HK-2 (cell line): ENCODE measurements at regions not wholly inside any gene's neighbourhood (a gene's known extent, or its start where the extent isn't known, plus 50 kb on each side); places are given as distances from the start of the nearest gene placed in this dataset.
"Not testable (repeated sequence)": the region's sequence is repeated elsewhere in the genome, so short reads cannot be mapped to it uniquely, and the experiment has no call there.

Source experiments
- DNase-seq: peaks from one replicate; pipeline ENCODE4 v3.0.0-alpha.2; 2018; ENCODE audit not compliant: unreplicated experiment

DNA sequence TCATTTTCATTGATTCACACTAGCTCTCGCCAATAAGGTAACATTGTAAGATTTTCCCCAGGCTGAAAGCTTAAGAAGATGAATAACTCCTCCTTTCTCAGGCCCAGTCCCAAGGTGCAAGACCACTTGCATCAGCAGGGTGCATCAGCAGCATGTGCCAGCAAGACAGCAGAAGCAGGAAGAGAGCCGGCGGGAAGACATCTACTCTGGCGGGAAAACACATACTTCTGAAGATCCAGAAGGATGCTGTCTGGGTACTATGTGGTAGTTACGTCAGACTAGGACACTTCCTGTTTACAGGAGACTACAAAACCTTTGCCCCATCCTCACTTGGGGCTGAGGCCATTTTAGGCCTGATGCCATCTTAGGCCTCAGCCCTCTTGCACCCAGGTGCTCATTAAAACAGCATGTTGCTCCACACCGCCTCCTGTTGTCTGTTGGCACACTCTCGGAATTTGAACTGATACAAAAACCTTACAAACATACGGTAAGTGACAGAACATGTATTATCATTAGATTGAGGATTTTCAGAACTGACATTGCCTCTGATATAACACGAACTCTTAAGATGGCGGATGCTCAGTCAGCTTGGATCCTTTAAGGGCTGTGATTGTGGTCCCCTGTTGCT is 886.5 kb upstream of the EPHA5 start:
- DNase-seq, result no peak

DNA sequence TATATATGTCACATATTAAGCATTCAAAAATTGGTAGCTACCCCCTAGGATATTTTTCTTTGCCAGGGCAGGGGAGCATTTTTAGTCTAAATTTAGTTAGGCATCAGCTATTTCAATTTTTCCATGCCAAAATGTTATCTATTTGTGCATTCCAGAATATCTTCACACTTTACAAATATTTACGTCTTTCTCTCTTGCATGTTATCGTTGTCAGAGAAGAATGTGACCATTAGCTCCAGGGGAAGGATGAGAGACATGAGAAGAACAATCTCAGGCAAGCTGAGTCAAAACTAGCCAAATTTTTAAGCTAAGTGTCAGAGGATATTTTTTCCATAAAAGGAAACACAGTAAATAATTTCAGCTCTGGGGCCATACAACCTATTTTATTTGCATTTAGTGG is 885.0 kb upstream of the EPHA5 start:
- no peak for DNase-seq

DNA sequence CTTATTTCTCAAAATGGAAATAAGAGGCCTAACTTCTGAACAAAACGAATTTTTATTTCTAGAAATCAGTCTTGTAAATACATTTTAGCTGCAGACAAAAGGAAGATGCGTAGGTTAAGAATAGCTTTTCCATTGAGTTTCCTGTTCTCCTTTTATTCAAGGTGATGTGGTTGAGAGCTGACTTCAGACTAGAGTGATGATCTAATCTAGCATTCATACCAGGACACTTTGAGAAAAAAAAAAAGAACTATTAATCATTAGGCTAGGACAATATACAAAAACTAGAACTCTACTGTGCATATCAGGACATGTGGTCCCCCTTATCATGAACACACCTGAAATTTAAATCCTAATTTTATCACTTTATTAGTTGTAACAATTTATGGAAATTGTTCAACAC is 884.5 kb upstream of the EPHA5 start:
- no peak for DNase-seq

DNA sequence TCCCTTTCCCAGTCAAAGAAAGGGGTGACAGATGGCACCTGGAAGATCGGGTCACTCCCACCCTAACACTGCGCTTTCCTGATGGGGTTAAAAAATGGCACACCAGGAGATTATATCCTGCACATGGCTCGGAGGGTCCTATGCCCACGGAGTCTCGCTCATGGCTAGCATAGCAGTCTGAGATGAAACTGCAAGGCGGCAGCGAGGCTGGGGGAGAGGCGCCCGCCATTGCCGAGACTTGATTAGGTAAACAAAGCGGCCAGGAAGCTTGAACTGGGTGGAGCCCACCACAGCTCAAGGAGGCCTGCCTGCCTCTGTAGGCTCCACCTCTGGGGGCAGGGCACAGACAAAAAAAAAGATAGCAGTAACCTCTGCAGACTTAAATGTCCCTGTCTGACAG is 875.0 kb upstream of the EPHA5 start:
- DNase-seq, result not testable (repeated sequence)

GRCh38 chr4:66544281-66544680 is 874.0 kb upstream of the EPHA5 start:
- DNase-seq, result no peak

DNA sequence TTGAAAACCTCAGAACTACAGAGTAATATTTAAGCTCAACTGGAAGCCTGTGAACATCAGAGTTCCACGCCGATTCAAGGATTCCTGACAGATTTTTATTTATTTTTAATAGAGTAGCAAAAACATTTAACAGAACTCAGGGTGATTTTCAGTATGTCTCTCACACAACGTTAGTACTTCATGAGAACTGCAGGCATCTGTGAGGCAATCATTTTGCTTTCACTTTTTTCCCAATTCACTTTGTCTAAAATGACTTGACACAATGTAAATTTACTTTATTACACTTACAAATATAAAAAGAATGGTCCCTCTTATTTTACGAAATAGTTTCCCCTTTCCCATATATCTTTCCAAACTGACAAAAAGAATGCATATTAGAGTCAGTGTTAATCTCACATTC is 869.5 kb upstream of the EPHA5 start:
- DNase-seq, result no peak

- DNase-seq, result no peak
Observed at GRCh38 chr4:66524781-66525180, 854.5 kb upstream of the EPHA5 start.

DNA sequence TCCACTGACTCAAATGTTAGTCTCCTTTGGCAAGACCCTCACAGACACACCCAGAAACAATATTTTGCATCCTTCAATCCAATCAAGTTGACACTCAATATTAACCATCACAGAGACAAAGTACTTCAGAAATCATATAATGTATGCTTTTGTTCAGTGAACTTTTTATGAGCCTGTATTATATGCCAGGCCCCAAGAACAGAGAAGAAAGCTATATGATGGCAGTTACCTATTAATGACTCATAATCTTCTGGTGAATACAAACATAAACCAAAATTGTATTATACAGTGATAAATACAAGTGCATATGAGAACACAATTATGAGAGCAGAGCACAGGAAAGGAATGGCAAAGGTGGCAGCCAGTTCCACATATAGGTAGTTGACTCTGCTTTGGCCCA is 852.0 kb upstream of the EPHA5 start:
- DNase-seq, result no peak

DNA sequence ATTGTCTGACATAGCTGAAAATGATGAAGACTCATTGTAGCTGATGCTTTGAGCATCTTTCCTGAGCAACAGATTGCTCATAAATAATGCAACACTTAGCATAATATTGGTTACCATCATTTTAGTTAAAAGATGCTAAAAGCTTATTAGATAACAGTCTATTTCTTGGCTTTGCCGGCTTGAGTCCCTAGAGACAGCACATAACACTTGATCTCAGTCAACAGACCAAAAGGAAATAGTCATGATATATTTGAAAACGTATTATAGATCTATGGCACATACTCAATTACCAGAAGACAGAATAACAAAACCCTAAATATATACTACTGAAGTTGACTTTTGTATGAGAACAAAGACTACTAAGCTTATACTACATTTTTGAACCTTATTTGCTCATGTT is 846.7 kb upstream of the EPHA5 start:
- no peak for DNase-seq

DNA sequence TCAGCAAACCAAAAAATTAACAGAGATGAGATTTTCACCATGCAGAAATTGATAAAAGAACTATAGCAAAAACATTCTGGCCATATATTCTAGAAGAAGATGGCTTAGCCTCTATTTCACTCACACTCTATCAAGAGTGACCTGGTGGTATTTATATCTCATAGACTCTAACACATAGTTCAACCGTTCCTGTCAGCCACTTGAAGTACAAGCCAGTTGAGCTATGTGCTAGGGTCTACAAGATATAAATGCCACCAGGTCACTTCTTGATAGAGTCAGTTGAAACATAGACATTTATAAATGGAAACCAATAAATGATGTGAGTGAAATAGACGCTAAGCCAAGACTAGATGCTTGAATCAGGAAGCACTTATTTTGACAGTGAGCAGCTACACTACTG is 836.7 kb upstream of the EPHA5 start:
- DNase-seq, result no peak

- no peak for DNase-seq
Observed at GRCh38 chr4:66501997-66502396, 831.7 kb upstream of the EPHA5 start.

DNA sequence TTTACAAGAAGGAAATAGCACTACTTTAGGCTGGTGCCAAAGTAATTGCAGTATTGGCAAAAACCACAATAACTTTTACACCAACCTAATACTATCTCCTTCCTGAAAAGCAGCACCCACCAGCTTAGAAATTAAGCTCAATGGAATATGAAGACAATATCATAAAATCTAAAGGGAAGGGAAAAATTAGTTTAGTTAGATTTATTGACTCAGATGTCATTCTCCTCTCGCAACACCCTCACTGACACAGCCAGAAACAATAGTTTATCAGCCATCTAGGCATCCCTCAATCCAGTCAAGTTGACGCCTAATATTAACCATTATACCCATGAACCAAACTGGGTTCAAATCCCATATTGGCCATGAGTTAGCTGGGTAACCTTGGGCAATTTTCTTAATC is 820.4 kb upstream of the EPHA5 start:
- DNase-seq, result no peak

DNA sequence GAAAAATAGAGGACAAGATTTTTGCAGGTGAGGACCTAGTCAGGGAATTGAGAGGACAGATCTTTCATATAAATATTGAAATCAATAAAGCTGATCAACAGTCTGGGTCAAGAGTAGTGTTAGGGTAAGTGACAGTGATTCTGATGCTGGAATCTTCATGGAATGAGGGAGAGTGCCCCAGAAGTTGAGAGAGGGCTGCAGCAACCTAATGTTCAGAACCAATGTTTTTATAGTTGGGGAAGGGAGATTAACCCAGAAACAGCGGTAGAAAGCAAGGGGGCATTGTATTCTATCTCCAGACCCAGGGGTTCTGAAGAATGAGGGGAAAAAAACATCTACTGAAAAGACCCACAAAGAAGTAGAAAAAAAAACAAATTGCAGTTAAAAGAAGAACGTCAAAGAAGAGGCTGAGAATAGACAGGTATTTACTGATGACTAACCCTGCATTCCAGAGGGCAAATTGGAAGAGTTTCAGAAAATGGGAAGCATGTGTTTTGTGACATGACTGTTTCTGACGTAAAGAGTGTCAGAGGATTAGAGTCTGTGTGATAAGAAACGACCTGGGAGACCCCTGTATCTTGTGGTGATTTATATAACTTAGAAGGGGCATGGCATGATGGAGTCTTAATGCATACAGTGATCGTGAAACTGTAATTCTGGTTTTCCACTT is 819.6 kb upstream of the EPHA5 start:
- DNase-seq, result no peak

GRCh38 chr4:66489370-66489769 is 819.1 kb upstream of the EPHA5 start:
- DNase-seq, result no peak

GRCh38 chr4:66486068-66486467 is 815.8 kb upstream of the EPHA5 start:
- no peak for DNase-seq

GRCh38 chr4:66482186-66482585 is 811.9 kb upstream of the EPHA5 start:
- no peak for DNase-seq

- DNase-seq, result no peak
Observed at GRCh38 chr4:66475596-66475995, 805.3 kb upstream of the EPHA5 start.

GRCh38 chr4:66465111-66465510 is 794.8 kb upstream of the EPHA5 start:
- DNase-seq, result no peak

DNA sequence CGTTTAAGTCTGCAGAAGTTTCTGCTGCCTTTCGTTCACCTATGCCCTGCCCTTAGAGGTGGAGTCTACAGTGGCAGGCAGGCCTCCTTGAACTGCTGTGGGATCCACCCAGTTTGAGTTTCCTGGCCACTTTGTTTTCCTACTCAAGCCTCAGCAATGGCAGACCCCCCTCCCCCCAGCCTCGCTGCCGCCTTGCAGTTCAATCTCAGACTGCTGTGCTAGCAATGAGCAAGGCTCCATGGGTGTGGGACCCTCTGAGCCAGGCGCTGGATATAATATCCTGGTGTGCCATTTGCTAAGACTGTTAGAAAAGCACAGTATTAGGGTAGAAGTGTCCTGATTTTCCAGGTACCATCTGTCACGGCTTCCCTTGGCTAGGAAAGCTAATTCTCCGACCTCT is 792.6 kb upstream of the EPHA5 start:
- not testable (repeated sequence) for DNase-seq

- DNase-seq, result no peak
Observed at GRCh38 chr4:66451741-66452140, 781.5 kb upstream of the EPHA5 start.

DNA sequence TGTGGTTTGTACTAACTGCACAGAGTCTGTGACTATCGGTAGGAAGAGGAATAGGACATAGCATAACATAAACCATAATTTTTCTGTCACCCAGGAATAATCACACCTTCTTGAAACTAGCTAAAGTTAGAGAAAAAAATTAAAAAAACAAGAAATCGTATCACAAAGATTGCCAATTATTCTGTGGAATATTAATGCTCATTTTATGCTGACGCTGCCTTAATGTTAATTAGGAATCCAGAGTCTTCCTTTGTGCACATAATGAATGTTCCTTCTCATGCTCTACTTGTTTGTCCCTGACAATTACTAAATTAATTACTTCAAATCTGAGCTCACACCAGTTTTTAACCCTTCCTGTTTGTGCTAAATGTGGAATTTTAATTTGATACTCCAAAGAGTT is 772.7 kb upstream of the EPHA5 start:
- no peak for DNase-seq

- DNase-seq, result no peak
Observed at GRCh38 chr4:66439508-66439907, 769.2 kb upstream of the EPHA5 start.

DNA sequence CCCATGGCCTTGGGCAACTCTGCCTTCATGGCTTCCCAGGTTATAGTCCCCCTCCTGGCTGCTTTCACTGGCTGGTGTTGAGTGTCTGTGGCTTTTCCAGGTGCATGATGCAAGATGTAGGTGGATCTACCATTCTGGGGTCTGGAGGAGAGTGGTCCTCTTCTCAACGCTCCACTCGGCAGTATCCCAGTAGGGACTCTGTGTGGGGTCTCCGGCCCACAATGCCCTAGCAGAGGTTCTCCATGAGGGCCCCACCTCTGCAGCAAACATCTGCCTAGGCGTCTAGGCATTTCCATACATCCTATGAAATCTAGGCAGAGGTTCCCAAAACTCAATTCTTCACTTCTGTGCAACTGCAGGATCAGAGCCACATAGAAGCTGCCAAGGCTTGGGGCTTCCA is 763.4 kb upstream of the EPHA5 start:
- no peak for DNase-seq

- DNase-seq, result no peak
Observed at GRCh38 chr4:66430856-66431255, 760.6 kb upstream of the EPHA5 start.
